ENCODE measurements at regions not wholly inside any gene's neighbourhood (a gene's known extent, or its start where the extent isn't known, plus 50 kb on each side); places are given as distances from the start of the nearest gene placed in this dataset.

GRCh38 chr2:15096873-15097272, 464.3 kb downstream of the NBAS start:
- Histone ChIP-seq H3K79me2 (ENCODE audit: control insufficient read depth, insufficient read depth, low read length) (no peaks in the 10 kb centered on the region), H3K4me2 (ENCODE audit: control insufficient read depth, insufficient read depth) (no peak overlapping the region), H3K4me3 (no peak overlapping the region), H3K27ac (ENCODE audit: control insufficient read depth, insufficient read depth) (no peak overlapping the region), H4K20me1 (ENCODE audit: control insufficient read depth, insufficient read depth) (no peaks in the 10 kb centered on the region), H2AFZ (ENCODE audit: control insufficient read depth, low read depth, low read length) (no peak overlapping the region), H3K27me3 (replicated peaks in 1 of 2; ENCODE audit: control insufficient read depth in 2 of 2, insufficient read depth in 2 of 2, low read length in 1 of 2) (no peaks in the 10 kb centered on the region), H3K9ac (ENCODE audit: control insufficient read depth, insufficient read depth, low read length) (no peak overlapping the region), H3K9me3 (replicated peaks; ENCODE audit: control insufficient read depth, insufficient read depth, low read length) (no peaks in the 10 kb centered on the region), H3K36me3 (ENCODE audit: control insufficient read depth in 2 of 2, insufficient read depth in 2 of 2, low read length in 1 of 2) (no peaks in the 10 kb centered on the region), H3K4me1 (ENCODE audit: control insufficient read depth, insufficient read depth, low read length) (no peaks in the 10 kb centered on the region)
- POLR2A ChIA-PET = no interaction called here
- FAIRE-seq (no peak), DNase-seq (ENCODE audit: low read depth, low spot score) (no peak), ATAC-seq (no peak)
- no TSS peak for BruUV-seq (replicated peaks)
- RAD21 ChIA-PET (ENCODE audit: unreplicated experiment) = no interaction called here
- in situ Hi-C loops (cut with MboI) = no loop called here
- SMC1A ChIA-PET (ENCODE audit: uncharacterized antibody, unreplicated experiment) = no interaction called here
- intact Hi-C loops (cut with micrococcal nuclease; ENCODE audit: unreplicated experiment) = no loop called here
- CTCF ChIA-PET = no interaction called here
- TF ChIP-seq SMAD5 (IDR thresholded peaks at IDR 0.05; ENCODE audit: low read depth) (no peak), EP300 (IDR thresholded peaks at IDR 0.05; ENCODE audit: borderline replicate concordance in 1 of 2, control insufficient read depth in 1 of 2, low read depth in 2 of 2, low read length in 2 of 2) (no peak), BCL11A (IDR thresholded peaks at IDR 0.05; ENCODE audit: low read depth, low read length) (no peak), SREBF2 (IDR thresholded peaks at IDR 0.05; ENCODE audit: low read length) (no peak), MYC (IDR thresholded peaks at IDR 0.05; ENCODE audit: insufficient read depth, insufficient read length, insufficient replicate concordance, low read length, severe bottlenecking) (no peak), YBX1 (IDR thresholded peaks at IDR 0.05) (no peak), ZNF274 (IDR thresholded peaks at IDR 0.05; ENCODE audit: insufficient read depth, insufficient read length) (no peak), MXI1 (IDR thresholded peaks at IDR 0.05; ENCODE audit: low read depth, low read length) (no peak), ATF7 (IDR thresholded peaks at IDR 0.05; ENCODE audit: low read depth) (no peak), BMI1 (IDR thresholded peaks at IDR 0.05; ENCODE audit: borderline replicate concordance) (no peak), RB1 (IDR thresholded peaks at IDR 0.05; ENCODE audit: borderline replicate concordance) (no peak), FOXK2 (IDR thresholded peaks at IDR 0.05) (no peak)

All from GM12878 (cell line).